Gastrocnemius medialis (tissue), 4 donors: ENCODE measurements at regions not wholly inside any gene's neighbourhood (a gene's known extent, or its start where the extent isn't known, plus 50 kb on each side); places are given as distances from the start of the nearest gene placed in this dataset.

ENCODE experiments used
- ATAC-seq, 2 donors: fragments of 150-250 bp; one replicate each; pipeline ENCODE4 v1.9.1; 2016
- DNase-seq, 2 donors: peaks; one replicate each; pipeline ENCODE4 v3.0.0-alpha.2; 2019
- H3K27ac ChIP-seq, 4 donors: fragments of 200-600 bp; sonication (generic); 1 replicate in 1 of 4; 2 replicates in 3 of 4; pipeline ENCODE4 v1.5.1; 2016 to 2018; ENCODE audit warnings: mild to moderate bottlenecking in 2 of 4, moderate library complexity in 1 of 4
- H3K27me3 ChIP-seq, 3 donors: fragments of 200-600 bp; sonication (generic) in 2 of 3; 1 replicate in 1 of 3; 2 replicates in 2 of 3; pipeline versions ENCODE4 v1.5.1 to v1.6.0; 2016 to 2019; ENCODE audit warnings: mild to moderate bottlenecking in 1 of 3, moderate library complexity in 1 of 3
- H3K36me3 ChIP-seq, 2 donors: fragments of 200-600 bp; sonication (generic) in 1 of 2; one replicate each; pipeline ENCODE4 v1.5.1; 2017 to 2018
- H3K4me1 ChIP-seq, 2 donors: fragments of 200-600 bp; sonication (generic) in 1 of 2; one replicate each; pipeline ENCODE4 v1.5.1; 2016 to 2017; ENCODE audit warnings: mild to moderate bottlenecking in 2 of 2
- H3K4me3 ChIP-seq, 4 donors: fragments of 200-600 bp; sonication (generic) in 3 of 4; 1 replicate in 1 of 4; 2 replicates in 3 of 4; pipeline ENCODE4 v1.5.1; 2016 to 2019; ENCODE audit warnings: mild to moderate bottlenecking in 2 of 4
- H3K9me3 ChIP-seq, 3 donors: fragments of 200-600 bp; sonication (generic) in 2 of 3; 1 replicate in 1 of 3; 2 replicates in 2 of 3; pipeline ENCODE4 v1.5.1; 2016 to 2019
- POLR2A ChIP-seq, 2 donors: fragments of 450-650 bp; IDR thresholded peaks; one replicate each; pipeline ENCODE4 v1.6.1; 2017; ENCODE audit warnings: antibody characterized with exemption in 2 of 2, mild to moderate bottlenecking in 2 of 2, moderate library complexity in 2 of 2
- in situ Hi-C, 4 donors: fragments of 200-750 bp; cut with MboI; loops; one replicate each; pipeline versions ENCODE4 v1.15.0 to v1.8.0; 2017; ENCODE audit warnings: low sequenced_read_pairs in 4 of 4
- intact Hi-C: fragments of 100-400 bp; cut with DNase I; formaldehyde crosslinking; loops from one replicate; pipeline ENCODE4 v1.15.1; 2023; ENCODE audit warnings: low total_unique reads
- TF ChIP-seq, protein P1 (sequence below), 5 experiments: fragments of 450-650 bp in 3 of 5; fragments of 200-600 bp in 2 of 5; sonication (generic) in 2 of 5; IDR thresholded peaks in 4 of 5; conservative IDR thresholded peaks in 1 of 5; 1 replicate in 4 of 5; 2 replicates in 1 of 5; pipeline ENCODE4 v1.5.1; 2016 to 2019; ENCODE audit warnings: antibody characterized with exemption in 5 of 5, mild to moderate bottlenecking in 3 of 5, moderate library complexity in 3 of 5

DNA sequence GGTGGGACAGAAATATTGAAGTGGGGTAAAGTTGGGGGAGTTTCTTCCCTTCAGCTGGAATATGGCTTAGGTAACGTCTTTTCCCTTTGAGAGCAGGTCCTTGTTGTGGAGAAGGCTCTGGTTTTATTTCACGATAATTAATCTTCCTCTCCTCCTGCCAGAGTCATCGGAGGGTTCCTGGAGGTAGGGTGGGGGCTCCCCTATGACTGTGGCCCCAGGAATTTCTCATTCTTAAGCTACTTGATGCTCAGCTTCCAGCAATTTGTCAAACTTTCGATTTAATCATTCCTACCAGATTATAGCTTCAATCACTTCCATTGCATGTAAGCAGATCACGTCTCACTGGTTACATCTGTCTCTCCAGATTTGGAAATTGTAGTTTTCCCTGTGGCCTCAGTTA, 242.8 kb upstream of the PLET1 start:
- Histone ChIP-seq H3K4me1 (no peaks in the 10 kb centered on the region), H3K27me3 (no peaks in the 10 kb centered on the region), H3K4me3 (no peak overlapping the region), H3K9me3 (no peaks in the 10 kb centered on the region), H3K27ac (no peak overlapping the region), H3K36me3 (no peaks in the 10 kb centered on the region)
- in situ Hi-C loops: no loop called here
- TF ChIP-seq POLR2A (IDR thresholded peaks at IDR 0.05): no peak
- TF ChIP-seq, protein P1, sequence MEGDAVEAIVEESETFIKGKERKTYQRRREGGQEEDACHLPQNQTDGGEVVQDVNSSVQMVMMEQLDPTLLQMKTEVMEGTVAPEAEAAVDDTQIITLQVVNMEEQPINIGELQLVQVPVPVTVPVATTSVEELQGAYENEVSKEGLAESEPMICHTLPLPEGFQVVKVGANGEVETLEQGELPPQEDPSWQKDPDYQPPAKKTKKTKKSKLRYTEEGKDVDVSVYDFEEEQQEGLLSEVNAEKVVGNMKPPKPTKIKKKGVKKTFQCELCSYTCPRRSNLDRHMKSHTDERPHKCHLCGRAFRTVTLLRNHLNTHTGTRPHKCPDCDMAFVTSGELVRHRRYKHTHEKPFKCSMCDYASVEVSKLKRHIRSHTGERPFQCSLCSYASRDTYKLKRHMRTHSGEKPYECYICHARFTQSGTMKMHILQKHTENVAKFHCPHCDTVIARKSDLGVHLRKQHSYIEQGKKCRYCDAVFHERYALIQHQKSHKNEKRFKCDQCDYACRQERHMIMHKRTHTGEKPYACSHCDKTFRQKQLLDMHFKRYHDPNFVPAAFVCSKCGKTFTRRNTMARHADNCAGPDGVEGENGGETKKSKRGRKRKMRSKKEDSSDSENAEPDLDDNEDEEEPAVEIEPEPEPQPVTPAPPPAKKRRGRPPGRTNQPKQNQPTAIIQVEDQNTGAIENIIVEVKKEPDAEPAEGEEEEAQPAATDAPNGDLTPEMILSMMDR (IDR thresholded peaks at IDR 0.05 in 4 of 5, conservative IDR thresholded peaks at IDR 0.05 in 1 of 5): no peak
- ATAC-seq (no peak), DNase-seq (no peak)
- intact Hi-C loops: no loop called here

DNA sequence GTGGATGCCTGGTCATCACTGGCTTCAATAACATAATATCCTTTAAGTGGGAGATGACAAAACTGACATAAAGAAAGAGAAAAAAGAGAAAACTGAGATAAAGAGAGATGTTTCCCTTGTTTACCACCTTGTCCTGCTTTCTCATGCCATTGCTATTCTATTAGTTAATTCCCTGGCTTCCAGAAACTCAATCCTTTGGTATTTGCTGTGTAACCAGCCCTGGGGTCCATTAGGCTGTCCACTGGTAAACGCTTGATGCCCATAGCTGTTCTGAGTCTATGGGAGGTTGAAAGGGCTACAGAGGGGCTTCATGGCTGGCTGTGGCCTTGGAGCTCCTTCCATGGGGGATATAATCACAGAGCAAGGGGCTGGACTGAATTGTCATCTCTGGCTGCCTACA, 243.4 kb upstream of the PLET1 start:
- DNase-seq (no peak), ATAC-seq (no peak)
- TF ChIP-seq, protein P1 (IDR thresholded peaks at IDR 0.05 in 4 of 5, conservative IDR thresholded peaks at IDR 0.05 in 1 of 5): no peak
- no peak for TF ChIP-seq POLR2A (IDR thresholded peaks at IDR 0.05)
- no peaks in the 10 kb centered on the region for H3K27me3 ChIP-seq
- intact Hi-C loops (no loop called here), in situ Hi-C loops (no loop called here)
- no peaks in the 10 kb centered on the region for H3K4me1 ChIP-seq
- H3K27ac ChIP-seq: no peak overlapping the region
- H3K36me3 ChIP-seq: no peaks in the 10 kb centered on the region
- no peaks in the 10 kb centered on the region for H3K9me3 ChIP-seq
- H3K4me3 ChIP-seq: no peak overlapping the region

DNA sequence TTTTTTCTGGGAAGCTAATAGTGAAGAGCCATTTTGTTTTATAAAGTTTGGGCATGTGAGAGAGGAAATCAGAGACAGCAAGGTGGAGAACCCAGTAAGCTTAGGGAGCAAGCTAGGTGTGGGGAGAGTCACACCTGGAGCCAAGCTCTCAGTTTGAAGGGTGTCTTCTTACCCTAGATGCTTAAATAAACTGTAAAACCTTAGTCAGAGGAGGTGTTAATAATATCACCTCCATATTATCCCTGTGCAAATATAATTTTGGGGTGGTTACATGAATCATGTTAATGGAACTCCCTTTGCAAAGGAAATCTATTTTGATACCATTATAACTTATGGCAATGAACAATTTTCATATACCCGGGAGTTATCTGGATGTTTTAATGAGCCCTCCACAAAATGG, 246.2 kb upstream of the PLET1 start:
- TF ChIP-seq POLR2A (IDR thresholded peaks at IDR 0.05): no peak
- TF ChIP-seq, protein P1 (IDR thresholded peaks at IDR 0.05 in 4 of 5, conservative IDR thresholded peaks at IDR 0.05 in 1 of 5): no peak
- Histone ChIP-seq H3K4me1 (no peaks in the 10 kb centered on the region), H3K4me3 (no peak overlapping the region), H3K27ac (no peak overlapping the region), H3K36me3 (no peaks in the 10 kb centered on the region), H3K27me3 (no peaks in the 10 kb centered on the region), H3K9me3 (no peaks in the 10 kb centered on the region)
- intact Hi-C loops (no loop called here), in situ Hi-C loops (no loop called here)
- ATAC-seq (no peak), DNase-seq (no peak)

DNA sequence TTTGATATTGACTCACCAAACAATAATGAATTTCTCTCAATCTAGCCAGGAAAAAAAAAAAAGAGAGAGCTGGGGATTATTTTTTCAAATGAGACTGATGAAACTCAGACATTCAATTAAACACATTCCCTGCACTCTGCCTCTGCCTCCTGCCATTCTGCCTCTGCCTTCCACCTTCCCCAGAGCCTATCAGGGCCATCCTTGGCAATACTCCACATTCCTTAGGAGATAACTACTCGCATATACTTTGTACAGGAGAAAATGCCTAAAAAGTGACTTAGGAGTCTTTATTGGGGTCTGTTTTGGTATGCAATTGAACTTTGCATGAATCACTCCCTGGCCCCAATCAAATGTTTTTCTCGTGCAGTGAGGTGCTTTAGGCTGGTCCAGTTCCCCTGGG, 246.6 kb upstream of the PLET1 start:
- ATAC-seq (no peak), DNase-seq (no peak)
- Histone ChIP-seq H3K4me3 (no peak overlapping the region), H3K9me3 (no peaks in the 10 kb centered on the region), H3K36me3 (no peaks in the 10 kb centered on the region), H3K27ac (no peak overlapping the region), H3K27me3 (no peaks in the 10 kb centered on the region), H3K4me1 (no peaks in the 10 kb centered on the region)
- intact Hi-C loops: no loop called here
- in situ Hi-C loops: no loop called here
- TF ChIP-seq POLR2A (IDR thresholded peaks at IDR 0.05): no peak
- TF ChIP-seq, protein P1 (IDR thresholded peaks at IDR 0.05 in 4 of 5, conservative IDR thresholded peaks at IDR 0.05 in 1 of 5): no peak

DNA sequence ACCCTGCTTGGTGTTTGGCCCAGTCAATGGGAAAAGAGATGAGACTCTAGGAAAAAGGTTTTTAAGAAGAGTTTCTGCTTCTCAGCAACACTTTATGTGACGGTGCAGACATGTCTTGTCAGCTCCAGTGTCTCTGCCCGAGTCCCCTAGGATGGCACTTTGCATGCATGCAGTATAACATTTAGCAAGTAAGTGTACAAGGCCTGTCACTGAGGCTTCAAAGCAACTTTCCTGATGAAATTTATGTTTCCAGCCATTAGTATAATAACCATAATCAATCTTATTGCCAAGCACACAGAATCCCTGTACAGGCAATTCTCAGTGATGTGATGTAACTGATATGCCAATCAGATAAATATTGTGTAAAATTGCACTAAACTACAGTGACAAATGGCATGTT, 248.1 kb upstream of the PLET1 start:
- no peak overlapping the region for H3K27ac ChIP-seq
- no peak for TF ChIP-seq POLR2A (IDR thresholded peaks at IDR 0.05)
- TF ChIP-seq, protein P1 (IDR thresholded peaks at IDR 0.05 in 4 of 5, conservative IDR thresholded peaks at IDR 0.05 in 1 of 5): no peak
- intact Hi-C loops: no loop called here
- H3K9me3 ChIP-seq: no peaks in the 10 kb centered on the region
- H3K36me3 ChIP-seq: no peaks in the 10 kb centered on the region
- H3K4me1 ChIP-seq: no peaks in the 10 kb centered on the region
- in situ Hi-C loops: no loop called here
- ATAC-seq (no peak), DNase-seq (no peak)
- no peak overlapping the region for H3K4me3 ChIP-seq
- H3K27me3 ChIP-seq: no peaks in the 10 kb centered on the region
